ENCODE measurements at regions not wholly inside any gene's neighbourhood (a gene's known extent, or its start where the extent isn't known, plus 50 kb on each side); places are given as distances from the start of the nearest gene placed in this dataset.
A peak's percentile ranks its signal among the peaks of the same experiment; 100 is the strongest.

DNA sequence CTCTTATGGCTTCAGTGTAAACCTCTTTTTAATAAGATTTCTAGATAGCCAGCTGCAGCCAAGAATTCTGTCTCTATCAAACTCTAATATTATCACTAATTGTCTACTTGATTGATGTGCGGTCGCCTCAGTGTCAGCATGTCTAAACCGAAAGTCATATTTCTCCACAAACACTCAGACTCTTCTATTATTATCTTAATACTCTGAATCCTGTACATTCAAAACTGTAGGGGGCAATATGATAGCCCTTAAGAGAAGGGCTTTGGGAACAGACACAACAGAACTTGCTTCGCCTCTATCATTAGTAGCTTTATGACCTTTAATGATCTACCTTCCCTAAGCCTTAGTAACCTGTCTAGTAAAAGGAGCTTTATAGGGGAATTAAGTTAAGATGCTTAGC is 379.7 kb upstream of the PTCHD4 start:
- Histone ChIP-seq H3K9me3 (ENCODE audit: low read depth, low read length) (no peaks in the 10 kb centered on the region), H3K79me2 (ENCODE audit: insufficient read depth, low read length) (no peaks in the 10 kb centered on the region)
- DNase-seq (ENCODE audit: insufficient read length, low spot score, missing footprints): no peak

DNA sequence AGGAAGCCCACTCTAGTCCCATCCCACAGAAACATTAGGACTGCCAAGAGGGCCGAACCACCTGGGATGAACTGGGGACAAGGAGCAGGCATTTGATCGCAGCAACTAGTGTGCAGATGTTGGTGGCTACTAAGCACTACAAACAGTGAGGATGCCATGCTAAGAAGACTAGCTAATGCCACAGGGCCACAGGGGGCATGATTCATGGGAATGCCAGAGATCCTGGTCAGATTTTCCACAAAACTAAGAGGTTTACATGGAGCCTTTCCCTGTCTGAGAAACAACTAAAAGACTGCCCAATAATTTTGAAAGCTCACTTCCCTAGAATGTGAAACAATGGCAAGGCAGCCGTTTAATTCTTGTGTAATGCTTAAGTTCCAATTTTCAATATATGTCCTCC is 375.9 kb upstream of the PTCHD4 start:
- Histone ChIP-seq H3K27me3 (ENCODE audit: insufficient read depth, low read length) (no peaks in the 10 kb centered on the region), H3K9me3 (ENCODE audit: low read depth, low read length) (no peaks in the 10 kb centered on the region), H3K79me2 (ENCODE audit: insufficient read depth, low read length) (no peaks in the 10 kb centered on the region), H3K4me1 (ENCODE audit: insufficient read depth, low read length) (no peaks in the 10 kb centered on the region), H3K27ac (ENCODE audit: low read depth, low read length) (no peak overlapping the region), H3K4me2 (ENCODE audit: insufficient read depth, low read length) (no peak overlapping the region), H2AFZ (ENCODE audit: low read length) (peak overlapping the region; percentile 28), H4K20me1 (ENCODE audit: insufficient read depth, low read length) (no peaks in the 10 kb centered on the region), H3K36me3 (ENCODE audit: insufficient read depth, low read length) (no peaks in the 10 kb centered on the region), H3K4me3 (ENCODE audit: insufficient read depth, low read length) (no peak overlapping the region)
- TF ChIP-seq, protein P1, sequence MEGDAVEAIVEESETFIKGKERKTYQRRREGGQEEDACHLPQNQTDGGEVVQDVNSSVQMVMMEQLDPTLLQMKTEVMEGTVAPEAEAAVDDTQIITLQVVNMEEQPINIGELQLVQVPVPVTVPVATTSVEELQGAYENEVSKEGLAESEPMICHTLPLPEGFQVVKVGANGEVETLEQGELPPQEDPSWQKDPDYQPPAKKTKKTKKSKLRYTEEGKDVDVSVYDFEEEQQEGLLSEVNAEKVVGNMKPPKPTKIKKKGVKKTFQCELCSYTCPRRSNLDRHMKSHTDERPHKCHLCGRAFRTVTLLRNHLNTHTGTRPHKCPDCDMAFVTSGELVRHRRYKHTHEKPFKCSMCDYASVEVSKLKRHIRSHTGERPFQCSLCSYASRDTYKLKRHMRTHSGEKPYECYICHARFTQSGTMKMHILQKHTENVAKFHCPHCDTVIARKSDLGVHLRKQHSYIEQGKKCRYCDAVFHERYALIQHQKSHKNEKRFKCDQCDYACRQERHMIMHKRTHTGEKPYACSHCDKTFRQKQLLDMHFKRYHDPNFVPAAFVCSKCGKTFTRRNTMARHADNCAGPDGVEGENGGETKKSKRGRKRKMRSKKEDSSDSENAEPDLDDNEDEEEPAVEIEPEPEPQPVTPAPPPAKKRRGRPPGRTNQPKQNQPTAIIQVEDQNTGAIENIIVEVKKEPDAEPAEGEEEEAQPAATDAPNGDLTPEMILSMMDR (IDR thresholded peaks at IDR 0.05; ENCODE audit: extremely low read depth, low read depth, low read length): no peak
- no peak for DNase-seq (ENCODE audit: insufficient read length, low spot score, missing footprints)

More for the DNA sequence above, 379.7 kb upstream of the PTCHD4 start:
- no peak overlapping the region for H2AFZ ChIP-seq (ENCODE audit: low read length)
- no peak overlapping the region for H3K4me2 ChIP-seq (ENCODE audit: insufficient read depth, low read length)
- H3K27me3 ChIP-seq (ENCODE audit: insufficient read depth, low read length): no peaks in the 10 kb centered on the region
- H3K4me1 ChIP-seq (ENCODE audit: insufficient read depth, low read length): no peaks in the 10 kb centered on the region
- no peak overlapping the region for H3K27ac ChIP-seq (ENCODE audit: low read depth, low read length)
- no peaks in the 10 kb centered on the region for H3K36me3 ChIP-seq (ENCODE audit: insufficient read depth, low read length)
- H3K4me3 ChIP-seq (ENCODE audit: insufficient read depth, low read length): no peak overlapping the region
- H4K20me1 ChIP-seq (ENCODE audit: insufficient read depth, low read length): no peaks in the 10 kb centered on the region
- TF ChIP-seq, protein P1 (IDR thresholded peaks at IDR 0.05; ENCODE audit: extremely low read depth, low read depth, low read length): no peak

DNA sequence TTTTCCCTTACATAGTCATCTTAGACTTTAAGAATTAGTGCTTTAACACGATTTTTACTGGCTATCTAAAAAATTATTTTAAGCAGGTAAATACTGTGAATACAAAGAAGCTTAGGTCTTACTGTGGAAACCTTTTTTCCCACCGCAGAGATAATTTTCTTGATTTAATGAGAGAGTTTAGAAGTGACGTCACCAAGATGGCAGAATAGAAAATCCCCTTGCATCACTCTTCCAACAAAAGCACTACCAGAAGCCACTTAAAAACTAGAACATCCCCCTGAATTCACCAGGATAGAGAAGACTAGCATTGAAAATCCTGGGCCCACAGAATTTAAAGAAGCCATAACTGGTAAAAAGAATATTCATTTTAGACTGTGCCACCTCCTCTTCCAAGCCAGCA is 375.4 kb upstream of the PTCHD4 start:
- no peaks in the 10 kb centered on the region for H3K79me2 ChIP-seq (ENCODE audit: insufficient read depth, low read length)
- H3K27me3 ChIP-seq (ENCODE audit: insufficient read depth, low read length): no peaks in the 10 kb centered on the region
- no peaks in the 10 kb centered on the region for H3K9me3 ChIP-seq (ENCODE audit: low read depth, low read length)
- no peaks in the 10 kb centered on the region for H3K4me1 ChIP-seq (ENCODE audit: insufficient read depth, low read length)
- H4K20me1 ChIP-seq (ENCODE audit: insufficient read depth, low read length): no peaks in the 10 kb centered on the region
- H3K4me2 ChIP-seq (ENCODE audit: insufficient read depth, low read length): no peak overlapping the region
- no peak overlapping the region for H2AFZ ChIP-seq (ENCODE audit: low read length)
- TF ChIP-seq, protein P1 (IDR thresholded peaks at IDR 0.05; ENCODE audit: extremely low read depth, low read depth, low read length): no peak
- H3K27ac ChIP-seq (ENCODE audit: low read depth, low read length): no peak overlapping the region
- H3K4me3 ChIP-seq (ENCODE audit: insufficient read depth, low read length): no peak overlapping the region
- H3K36me3 ChIP-seq (ENCODE audit: insufficient read depth, low read length): no peaks in the 10 kb centered on the region
- no peak for DNase-seq (ENCODE audit: insufficient read length, low spot score, missing footprints)

DNA sequence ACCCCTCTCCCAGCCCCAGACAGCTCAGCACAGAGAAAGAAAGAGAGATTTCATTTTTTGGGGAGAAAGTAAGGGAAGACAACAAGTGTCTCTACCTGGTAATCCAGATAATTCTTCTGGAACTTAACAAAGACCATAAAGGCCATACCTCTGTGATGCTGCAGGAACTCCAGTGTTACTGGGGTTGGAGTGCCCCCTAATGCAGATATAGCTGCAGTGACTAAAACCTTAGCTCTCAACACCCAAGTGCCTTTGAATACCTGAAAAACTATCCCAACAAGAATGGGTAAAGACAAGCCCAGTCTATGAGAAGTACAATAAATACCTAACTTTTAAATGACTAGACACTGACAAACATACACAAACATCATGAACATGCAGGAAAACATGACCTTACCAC is 365.3 kb upstream of the PTCHD4 start:
- Histone ChIP-seq H2AFZ (ENCODE audit: low read length) (no peak overlapping the region), H3K9me3 (ENCODE audit: low read depth, low read length) (no peaks in the 10 kb centered on the region), H3K79me2 (ENCODE audit: insufficient read depth, low read length) (no peaks in the 10 kb centered on the region), H3K27me3 (ENCODE audit: insufficient read depth, low read length) (no peaks in the 10 kb centered on the region), H3K4me2 (ENCODE audit: insufficient read depth, low read length) (no peak overlapping the region), H3K27ac (ENCODE audit: low read depth, low read length) (no peak overlapping the region), H3K4me1 (ENCODE audit: insufficient read depth, low read length) (no peaks in the 10 kb centered on the region), H3K4me3 (ENCODE audit: insufficient read depth, low read length) (no peak overlapping the region), H3K36me3 (ENCODE audit: insufficient read depth, low read length) (no peaks in the 10 kb centered on the region), H4K20me1 (ENCODE audit: insufficient read depth, low read length) (no peaks in the 10 kb centered on the region)
- DNase-seq (ENCODE audit: insufficient read length, low spot score, missing footprints): no peak
- TF ChIP-seq, protein P1 (IDR thresholded peaks at IDR 0.05; ENCODE audit: extremely low read depth, low read depth, low read length): peak; percentile 18

All from osteoblast (primary cell).